ENCODE measurements at regions not wholly inside any gene's neighbourhood (a gene's known extent, or its start where the extent isn't known, plus 50 kb on each side); places are given as distances from the start of the nearest gene placed in this dataset.
A peak's percentile ranks its signal among the peaks of the same experiment; 100 is the strongest.
"Not testable (repeated sequence)": the region's sequence is repeated elsewhere in the genome, so short reads cannot be mapped to it uniquely, and the experiment has no call there.

DNA sequence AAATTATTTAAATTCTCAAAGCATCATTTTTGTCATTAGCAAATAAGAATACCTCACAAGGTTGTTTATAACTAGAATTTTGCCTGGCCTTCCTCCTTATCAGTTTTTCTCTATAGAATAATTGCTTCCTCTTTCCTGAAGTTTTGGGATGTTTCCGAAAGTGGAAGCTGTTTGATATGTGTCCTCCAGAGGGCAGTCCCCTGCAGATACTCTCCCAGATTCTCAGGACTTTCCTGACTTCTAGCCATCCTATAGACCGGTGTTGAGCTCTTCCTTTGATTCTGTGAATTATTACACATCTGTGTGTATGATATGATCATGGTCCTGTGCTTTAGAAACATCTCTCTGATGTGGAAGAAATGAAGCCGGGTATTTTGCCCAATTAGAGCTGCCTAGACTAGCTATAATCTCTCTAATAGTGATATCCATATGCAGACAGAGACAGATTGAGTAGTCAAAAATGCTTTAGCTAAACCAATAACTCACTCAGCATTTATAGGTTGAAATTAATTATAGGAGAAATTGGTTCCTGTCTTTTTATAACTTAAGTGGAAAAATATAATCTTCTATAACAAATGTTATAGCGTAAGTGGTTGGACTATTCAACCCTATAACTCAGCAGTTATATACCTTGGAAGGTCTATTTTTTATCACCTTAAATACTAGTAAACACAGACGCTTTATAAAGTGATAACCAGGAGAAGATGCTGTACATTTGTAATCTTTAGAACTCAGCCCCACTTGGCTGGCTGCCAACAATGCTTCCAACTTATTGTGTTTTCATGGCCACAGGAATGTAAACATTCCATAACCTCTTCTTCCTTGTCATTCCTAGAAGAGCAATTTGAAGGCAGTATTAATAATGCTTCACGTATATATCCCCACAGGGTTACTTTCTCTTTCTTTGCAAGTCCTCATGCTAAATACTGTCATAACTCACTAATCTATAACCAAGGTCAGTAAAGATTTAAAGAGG is 201.0 kb upstream of the RXFP2 start:
- no peaks in the 10 kb centered on the region for H3K9me3 ChIP-seq
- no peaks in the 10 kb centered on the region for H3K27me3 ChIP-seq
- no peak overlapping the region for H3K4me3 ChIP-seq
- peak; percentile 59 for DNase-seq
- no peaks in the 10 kb centered on the region for H3K36me3 ChIP-seq

DNA sequence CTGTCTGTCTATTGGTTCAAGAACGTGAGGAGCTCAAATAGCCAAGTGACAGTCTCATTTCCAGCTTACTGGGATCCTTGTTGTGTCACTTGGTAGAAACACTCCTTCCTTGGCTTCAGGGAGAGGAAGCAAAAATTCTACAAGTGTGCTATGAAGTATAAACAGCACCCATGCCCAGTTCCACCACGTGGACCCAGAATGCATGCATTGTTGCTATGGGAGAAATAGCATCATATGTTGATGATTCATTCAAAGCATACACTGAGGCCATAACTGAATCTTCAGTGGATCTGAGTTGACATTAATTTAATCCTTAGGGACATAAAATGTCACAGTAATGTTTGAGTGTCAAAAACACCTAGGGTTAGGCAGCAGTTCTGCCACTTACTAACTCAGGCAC is 199.0 kb upstream of the RXFP2 start:
- Histone ChIP-seq H3K27me3 (no peaks in the 10 kb centered on the region), H3K4me3 (no peak overlapping the region), H3K36me3 (no peaks in the 10 kb centered on the region), H3K9me3 (no peaks in the 10 kb centered on the region)
- DNase-seq = peak; percentile 31

DNA sequence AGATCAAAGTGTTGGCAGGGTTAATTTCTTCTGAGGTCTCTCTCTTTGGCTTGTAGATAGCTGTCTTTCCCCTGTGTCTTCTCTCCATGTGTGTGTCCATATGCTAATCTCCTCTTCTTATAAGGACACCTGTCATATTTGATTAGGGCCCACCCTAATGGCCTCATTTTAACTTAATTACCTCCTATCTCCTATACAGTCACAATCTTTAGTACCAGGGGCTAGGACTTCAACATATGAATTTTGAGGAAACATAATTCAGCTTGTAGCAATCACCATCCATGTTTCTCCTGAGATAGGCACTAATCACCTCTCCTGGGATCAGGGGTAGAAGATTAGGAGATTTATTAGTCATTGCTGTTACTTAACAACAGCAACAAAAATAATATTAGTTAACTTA is 196.1 kb upstream of the RXFP2 start:
- Histone ChIP-seq H3K9me3 (no peaks in the 10 kb centered on the region), H3K27me3 (no peaks in the 10 kb centered on the region)

DNA sequence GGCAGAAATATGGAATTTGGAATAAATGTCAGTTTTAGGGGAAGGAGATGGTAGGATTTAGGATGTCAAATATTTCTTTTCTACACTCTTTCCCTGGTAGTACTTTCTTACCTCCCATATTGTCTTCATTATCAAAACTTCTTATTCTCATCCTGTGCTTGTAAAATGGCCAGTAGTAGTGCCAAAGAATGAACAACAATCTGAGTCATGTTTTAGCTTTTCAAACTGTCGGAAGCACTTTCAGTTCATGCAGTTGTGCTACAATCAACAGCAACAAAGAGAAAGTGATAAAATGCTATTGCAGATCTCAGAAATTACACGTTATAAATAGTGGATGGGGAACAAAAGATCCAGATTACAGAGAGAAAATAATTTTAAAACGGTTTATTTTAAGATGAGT is 193.7 kb upstream of the RXFP2 start:
- no peak for DNase-seq
- H3K27me3 ChIP-seq = no peaks in the 10 kb centered on the region
- H3K9me3 ChIP-seq = no peaks in the 10 kb centered on the region
- H3K4me3 ChIP-seq = peak overlapping the region; percentile 29
- no peaks in the 10 kb centered on the region for H3K36me3 ChIP-seq

More for the DNA sequence above, 196.1 kb upstream of the RXFP2 start:
- DNase-seq = no peak
- H3K36me3 ChIP-seq = no peaks in the 10 kb centered on the region
- no peak overlapping the region for H3K4me3 ChIP-seq

DNA sequence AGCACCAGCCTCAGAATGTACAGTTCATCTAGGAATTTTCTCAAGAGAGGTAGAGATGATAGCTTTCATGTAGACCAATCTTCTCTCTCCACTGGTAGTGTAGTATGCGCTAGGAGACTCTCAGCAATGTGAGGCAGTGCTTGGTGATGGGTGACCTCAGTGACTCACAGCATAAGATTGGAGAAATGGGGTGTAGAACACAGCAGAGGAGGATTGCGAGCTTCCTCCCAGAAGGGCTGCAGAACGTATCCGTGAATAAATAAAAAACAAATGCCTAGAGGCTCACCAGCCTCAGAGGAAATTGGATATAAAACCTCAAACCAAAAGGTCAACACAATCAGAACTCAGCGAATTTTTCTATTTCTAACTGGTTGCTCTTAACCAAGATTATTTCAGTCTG is 182.9 kb upstream of the RXFP2 start:
- Histone ChIP-seq H3K9me3 (no peaks in the 10 kb centered on the region), H3K4me3 (no peak overlapping the region), H3K36me3 (no peaks in the 10 kb centered on the region), H3K27me3 (no peaks in the 10 kb centered on the region)
- peak; percentile 46 for DNase-seq

DNA sequence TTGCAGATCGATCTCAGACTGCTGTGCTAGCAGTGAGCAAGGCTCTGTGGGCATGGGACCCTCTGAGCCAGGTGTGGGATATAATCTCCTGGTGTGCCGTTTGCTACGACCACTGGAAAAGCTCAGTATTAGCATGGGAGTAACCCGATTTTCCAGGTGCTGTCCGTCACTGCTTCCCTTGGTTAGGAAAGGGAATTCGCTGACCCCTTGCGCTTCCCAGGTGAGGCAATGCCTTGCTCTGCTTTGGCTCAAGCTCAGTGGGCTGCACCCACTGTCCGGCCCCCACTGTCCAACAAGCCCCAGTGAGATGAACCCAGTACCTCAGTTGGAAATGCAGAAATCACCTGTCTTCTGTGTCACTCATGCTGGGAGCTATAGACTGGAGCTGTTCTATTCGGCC is 155.1 kb upstream of the RXFP2 start:
- DNase-seq, H3K36me3 ChIP-seq, H3K4me3 ChIP-seq, H3K27me3 ChIP-seq, H3K9me3 ChIP-seq: not testable (repeated sequence)

DNA sequence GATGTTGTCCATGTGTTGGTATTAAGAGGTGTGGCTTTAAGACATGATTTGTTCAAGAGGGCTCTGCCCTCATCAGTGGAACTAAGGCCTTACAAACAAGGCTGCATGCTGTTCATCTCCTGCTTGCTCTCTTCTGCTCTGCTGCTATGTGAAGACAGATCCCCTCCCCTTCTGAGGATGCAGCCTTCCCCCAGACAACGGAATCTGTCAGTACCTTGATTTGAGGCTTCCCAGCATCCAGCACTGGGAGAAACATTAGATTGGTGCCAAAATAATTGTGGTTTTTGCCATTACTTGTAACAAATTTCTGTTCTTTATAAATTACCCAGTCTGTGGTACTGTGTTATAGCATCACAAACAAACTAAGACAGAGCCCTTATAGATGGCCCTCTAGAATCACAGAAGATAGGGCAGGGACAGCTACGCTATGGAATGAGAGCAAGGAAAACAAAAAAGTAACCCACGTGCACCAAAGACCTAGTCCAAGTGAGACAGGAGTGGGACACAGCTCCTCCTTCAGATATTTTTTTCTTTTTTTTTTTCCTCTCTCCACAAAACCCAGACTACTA is 151.5 kb upstream of the RXFP2 start:
- Histone ChIP-seq H3K9me3 (no peaks in the 10 kb centered on the region), H3K36me3 (no peaks in the 10 kb centered on the region), H3K4me3 (no peak overlapping the region), H3K27me3 (no peaks in the 10 kb centered on the region)
- no peak for DNase-seq

DNA sequence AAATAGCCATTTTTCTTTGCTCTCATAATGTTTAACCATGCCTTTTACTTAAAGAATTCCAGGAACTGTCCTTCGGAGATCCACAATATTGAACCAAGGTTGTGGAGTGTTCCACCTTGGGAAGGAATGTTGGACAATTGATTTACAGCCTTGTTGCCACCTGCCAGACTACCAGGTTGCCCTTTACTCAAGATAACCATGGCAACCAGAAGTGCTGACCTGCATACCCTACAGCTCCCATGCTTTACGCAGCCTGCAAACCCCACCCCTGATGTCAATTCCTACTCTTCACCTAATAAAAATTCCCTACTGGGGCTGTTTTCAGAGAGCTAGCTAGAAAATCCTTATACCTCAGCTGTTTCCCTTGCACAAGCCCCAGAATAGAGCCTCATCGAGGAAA is 151.0 kb upstream of the RXFP2 start:
- Histone ChIP-seq H3K27me3 (no peaks in the 10 kb centered on the region), H3K4me3 (no peak overlapping the region), H3K9me3 (no peaks in the 10 kb centered on the region), H3K36me3 (no peaks in the 10 kb centered on the region)
- DNase-seq = no peak

DNA sequence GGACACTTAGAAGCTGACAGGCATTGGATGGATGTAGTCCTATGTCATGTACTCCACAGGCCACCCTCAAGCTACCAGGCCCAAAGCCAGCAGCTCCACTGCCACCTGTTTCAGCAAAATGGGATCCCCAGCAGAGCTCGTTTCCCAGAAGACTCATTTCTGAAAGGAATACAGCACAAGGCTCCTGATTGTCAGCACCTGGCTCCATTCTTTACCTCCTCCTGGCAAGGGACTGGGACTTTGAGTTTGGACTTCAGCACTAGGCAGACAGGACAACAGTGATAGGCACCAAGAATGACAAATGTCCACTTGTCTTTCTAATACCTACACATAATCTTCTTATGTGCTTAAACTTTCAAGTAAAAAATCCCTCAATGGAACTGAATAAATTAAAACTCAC is 150.4 kb upstream of the RXFP2 start:
- Histone ChIP-seq H3K9me3 (no peaks in the 10 kb centered on the region), H3K4me3 (no peak overlapping the region), H3K36me3 (no peaks in the 10 kb centered on the region), H3K27me3 (no peaks in the 10 kb centered on the region)
- DNase-seq = no peak

DNA sequence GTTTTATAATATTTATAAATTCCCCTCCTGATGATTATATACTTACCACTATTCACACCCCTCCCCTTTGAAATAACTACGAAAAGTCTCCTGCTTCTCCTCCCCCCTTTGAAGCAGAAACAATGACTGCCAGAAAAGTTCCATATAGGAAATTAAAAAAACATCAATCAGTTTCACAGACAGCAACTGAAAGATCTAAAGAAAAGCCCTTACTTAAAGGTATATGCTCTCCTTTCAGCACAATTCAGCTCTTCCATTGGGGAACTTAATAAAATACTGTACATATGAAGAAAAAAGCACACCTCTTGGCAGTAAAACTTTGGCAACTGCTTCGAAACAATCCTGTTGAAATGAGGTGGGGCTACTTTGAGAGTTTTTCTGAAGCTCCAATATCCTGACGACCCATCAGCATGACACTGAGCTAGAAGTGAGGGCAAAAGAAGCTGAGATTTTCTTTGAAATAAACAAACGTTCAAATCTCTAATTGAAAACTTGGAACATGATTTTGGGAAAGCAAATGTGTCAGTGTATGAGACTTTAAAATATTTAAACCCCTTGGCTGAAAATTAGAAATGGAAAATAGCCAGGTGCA is 147.6 kb upstream of the RXFP2 start:
- no peak overlapping the region for H3K4me3 ChIP-seq
- H3K27me3 ChIP-seq = no peaks in the 10 kb centered on the region
- DNase-seq = no peak
- no peaks in the 10 kb centered on the region for H3K36me3 ChIP-seq
- no peaks in the 10 kb centered on the region for H3K9me3 ChIP-seq

DNA sequence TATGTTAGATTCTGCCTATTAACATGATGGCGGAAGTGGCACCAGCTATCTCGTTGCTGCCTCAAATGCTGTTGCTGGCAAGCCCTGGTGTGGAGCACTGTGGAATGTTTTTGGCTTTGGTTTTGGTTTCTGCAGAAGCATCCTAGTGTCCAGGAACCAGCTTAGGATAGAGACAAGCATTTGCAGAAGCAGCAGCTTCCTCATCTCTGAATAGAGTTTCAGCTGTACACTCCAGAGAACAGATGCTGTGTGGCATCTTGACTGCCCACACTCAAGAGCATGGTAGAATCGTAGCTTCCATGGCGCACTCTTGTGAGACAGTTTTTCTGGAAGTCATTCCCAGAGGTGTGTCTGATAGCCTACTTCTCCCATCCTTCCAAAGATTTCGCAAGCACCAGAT is 145.3 kb upstream of the RXFP2 start:
- no peak for DNase-seq
- Histone ChIP-seq H3K27me3 (no peaks in the 10 kb centered on the region), H3K9me3 (no peaks in the 10 kb centered on the region), H3K36me3 (no peaks in the 10 kb centered on the region), H3K4me3 (no peak overlapping the region)

DNA sequence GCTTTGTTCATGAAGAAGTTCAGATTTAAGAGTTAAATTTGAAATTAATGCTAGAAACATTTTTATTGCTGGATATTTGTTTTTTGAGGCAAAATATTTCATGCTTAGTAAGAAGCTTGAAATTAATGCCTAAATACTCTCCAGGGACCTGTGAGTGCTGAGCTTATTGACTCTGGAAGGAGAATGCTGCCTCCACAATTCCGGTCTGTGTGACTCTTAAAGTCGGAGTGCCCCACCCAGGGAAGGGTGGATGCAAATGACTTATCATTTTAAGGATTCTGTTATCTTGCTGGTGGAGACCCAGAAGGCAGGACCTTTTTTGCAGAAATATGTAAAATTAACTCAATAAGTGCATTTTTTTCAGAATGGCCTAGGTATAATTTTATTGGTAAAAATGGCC is 143.8 kb upstream of the RXFP2 start:
- Histone ChIP-seq H3K36me3 (no peaks in the 10 kb centered on the region), H3K4me3 (no peak overlapping the region), H3K27me3 (no peaks in the 10 kb centered on the region), H3K9me3 (no peaks in the 10 kb centered on the region)
- DNase-seq = no peak

DNA sequence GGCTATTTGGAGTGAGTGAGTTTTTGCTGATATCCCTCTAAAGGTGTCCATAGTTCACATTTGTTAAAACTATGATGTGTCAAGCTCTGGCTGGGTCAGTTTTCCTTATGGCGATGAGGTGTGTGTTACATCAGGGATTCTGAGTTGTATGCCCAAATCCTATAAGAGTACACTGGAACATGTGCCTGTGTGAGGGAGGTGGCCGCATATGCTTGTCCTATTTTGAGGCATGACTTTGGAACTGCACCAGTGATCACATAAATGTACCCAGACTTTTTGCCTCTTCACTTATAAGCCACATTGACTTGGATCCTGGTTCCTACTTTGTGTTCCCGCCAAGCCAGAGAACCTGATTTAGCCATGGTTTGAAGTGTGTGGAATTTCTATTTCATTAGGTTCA is 140.3 kb upstream of the RXFP2 start:
- Histone ChIP-seq H3K36me3 (no peaks in the 10 kb centered on the region), H3K4me3 (no peak overlapping the region), H3K27me3 (no peaks in the 10 kb centered on the region), H3K9me3 (no peaks in the 10 kb centered on the region)
- DNase-seq = no peak

DNA sequence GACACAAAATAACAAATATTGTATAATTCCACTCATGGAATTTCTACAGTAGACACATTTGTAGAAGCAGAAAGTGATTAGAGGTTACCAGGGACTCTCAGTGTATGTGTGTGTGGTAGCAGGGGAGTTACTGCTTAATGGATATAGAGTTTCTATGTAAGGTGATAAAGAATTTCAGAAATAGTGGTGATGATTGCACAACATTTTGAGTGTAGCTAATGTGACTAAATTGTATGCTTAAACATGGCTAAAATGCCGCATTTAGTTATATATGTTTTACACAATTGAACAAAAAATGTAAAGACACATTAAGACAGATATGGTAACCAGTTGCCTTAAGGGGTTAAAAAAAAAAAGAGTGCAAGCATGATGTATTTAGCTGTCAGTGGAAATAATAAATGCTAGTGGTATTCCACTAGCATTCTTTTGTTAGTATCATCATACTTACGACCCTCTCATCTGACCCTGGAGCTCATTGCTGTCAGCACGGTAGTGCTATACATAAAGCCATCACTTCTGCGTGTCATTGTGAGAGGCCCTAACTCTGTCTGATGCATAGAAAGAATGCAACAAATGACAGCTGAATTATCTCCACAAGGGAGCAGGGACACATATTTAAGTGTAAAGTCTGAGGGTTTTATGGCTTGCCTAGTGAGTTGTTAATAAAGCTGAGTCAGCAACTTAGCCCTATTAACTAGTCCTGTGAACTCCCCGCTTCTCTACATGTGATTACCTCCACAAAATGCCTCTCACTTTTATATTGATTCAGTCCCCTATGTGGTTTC is 134.1 kb upstream of the RXFP2 start:
- H3K27me3 ChIP-seq = no peaks in the 10 kb centered on the region
- H3K4me3 ChIP-seq = no peak overlapping the region
- H3K36me3 ChIP-seq = no peaks in the 10 kb centered on the region
- no peaks in the 10 kb centered on the region for H3K9me3 ChIP-seq
- no peak for DNase-seq

DNA sequence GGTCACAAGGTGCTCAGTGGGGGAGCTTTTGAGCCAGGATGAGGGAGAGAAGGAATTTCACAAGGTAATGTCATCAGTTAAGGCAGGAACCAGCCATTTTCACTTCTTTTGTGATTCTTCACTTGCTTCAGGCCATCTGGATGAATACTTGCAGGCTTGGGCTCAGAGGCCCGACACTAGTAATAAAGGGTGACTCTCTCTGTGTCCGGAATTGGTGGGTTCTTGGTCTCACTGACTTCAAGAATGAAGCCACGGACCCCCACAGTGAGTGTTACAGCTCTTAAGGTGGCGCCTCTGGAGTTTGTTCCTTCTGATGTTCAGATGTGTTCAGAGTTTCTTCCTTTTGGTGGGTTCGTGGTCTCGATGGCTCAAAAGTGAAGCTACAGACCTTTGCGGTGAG is 131.8 kb upstream of the RXFP2 start:
- DNase-seq, H3K4me3 ChIP-seq: not testable (repeated sequence)

DNA sequence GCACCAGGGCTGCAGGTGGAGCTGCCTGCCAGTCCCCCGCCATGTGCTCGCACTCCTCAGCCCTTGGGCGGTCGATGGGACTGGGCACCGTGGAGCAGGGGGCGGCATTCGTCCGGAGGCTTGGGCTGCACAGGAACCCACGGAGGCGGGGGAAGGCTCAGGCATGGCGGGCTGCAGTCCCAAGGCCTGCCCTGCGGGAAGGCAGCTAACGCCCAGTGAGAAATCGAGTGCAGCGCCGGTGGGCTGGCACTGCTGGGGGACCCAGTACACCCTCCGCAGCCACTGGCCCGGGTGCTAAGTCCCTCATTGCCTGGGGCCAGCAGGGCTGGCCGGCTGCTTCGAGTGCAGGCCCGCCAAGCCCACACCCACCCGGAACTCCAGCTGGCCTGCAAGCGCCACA is 130.5 kb upstream of the RXFP2 start:
- not testable (repeated sequence) for DNase-seq, H3K27me3 ChIP-seq, H3K4me3 ChIP-seq, H3K9me3 ChIP-seq, H3K36me3 ChIP-seq

More for the DNA sequence above, 131.8 kb upstream of the RXFP2 start:
- not testable (repeated sequence) for H3K9me3 ChIP-seq, H3K36me3 ChIP-seq, H3K27me3 ChIP-seq

Measured in MG63 (cell line).